NCI-H1092 (cell line): ENCODE measurements at regions not wholly inside any gene's neighbourhood (a gene's known extent, or its start where the extent isn't known, plus 50 kb on each side); places are given as distances from the start of the nearest gene placed in this dataset.

ENCODE experiments used
- DNase-seq: peaks from one replicate; lab custom pipeline; 2025; lab: John Stamatoyannopoulos, UW

GRCh38 chr12:115700896-115701465 is 576.5 kb downstream of the MED13L start:
- no peak for DNase-seq

GRCh38 chr12:115700081-115700480 is 577.4 kb downstream of the MED13L start:
- DNase-seq: no peak

DNA sequence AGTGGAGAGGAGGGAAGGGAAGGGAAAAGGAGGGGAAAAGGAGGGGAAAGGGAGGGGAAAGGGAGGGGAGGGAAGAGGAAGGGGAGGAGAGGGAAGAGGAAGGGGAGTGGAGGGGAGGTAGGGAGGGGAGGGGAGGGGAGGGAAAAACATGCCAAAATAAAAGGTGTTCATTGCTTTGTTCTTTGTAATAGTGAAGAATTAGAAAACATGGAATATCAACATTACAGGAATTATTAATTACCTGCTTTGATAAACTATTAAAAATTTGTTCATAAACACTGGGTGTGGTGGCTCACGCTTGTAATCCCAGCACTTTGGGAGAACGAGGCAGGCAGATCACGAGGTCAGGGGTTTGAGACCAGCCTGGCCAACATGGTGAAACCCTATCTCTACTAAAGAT is 579.2 kb downstream of the MED13L start:
- DNase-seq: no peak

DNA sequence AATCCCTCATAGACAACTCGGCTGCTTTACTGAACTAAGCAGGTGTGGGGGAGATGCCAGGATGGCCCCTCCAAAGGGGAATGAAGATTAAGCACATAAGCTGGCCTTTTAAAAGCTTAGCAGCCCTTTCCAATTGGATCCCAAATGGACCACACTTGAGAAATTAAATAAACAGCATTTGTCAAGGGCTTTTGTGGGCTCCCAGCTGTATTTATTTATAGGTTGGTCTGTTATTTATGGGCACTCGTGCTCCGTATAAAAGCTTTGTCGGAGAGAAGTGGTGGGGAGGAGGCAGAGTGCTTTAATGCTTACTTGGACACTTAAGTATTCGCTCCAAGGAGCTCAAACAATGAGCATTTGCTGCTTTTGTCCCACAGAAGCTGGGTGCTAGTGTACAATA is 580.2 kb downstream of the MED13L start:
- DNase-seq: peak; percentile 84

DNA sequence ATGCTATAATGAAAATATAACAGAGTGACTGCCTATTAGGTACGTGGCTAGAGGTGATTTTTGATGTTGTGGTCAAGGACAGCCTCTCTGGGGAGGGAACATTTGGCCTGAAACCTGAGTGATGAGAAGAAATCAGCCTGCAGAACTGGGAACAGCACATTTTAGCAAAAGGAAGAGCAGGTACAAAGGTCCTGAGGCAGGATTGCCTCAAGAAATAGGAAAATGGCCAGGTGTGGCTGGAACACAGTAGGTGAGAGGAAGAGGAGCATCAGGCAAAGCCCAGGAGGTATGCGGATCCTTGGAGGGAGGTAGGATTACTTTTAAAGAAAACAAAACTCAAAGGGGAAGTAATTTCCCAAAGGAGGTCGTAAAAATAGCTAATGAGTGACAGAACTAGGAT is 582.9 kb downstream of the MED13L start:
- DNase-seq: no peak

DNA sequence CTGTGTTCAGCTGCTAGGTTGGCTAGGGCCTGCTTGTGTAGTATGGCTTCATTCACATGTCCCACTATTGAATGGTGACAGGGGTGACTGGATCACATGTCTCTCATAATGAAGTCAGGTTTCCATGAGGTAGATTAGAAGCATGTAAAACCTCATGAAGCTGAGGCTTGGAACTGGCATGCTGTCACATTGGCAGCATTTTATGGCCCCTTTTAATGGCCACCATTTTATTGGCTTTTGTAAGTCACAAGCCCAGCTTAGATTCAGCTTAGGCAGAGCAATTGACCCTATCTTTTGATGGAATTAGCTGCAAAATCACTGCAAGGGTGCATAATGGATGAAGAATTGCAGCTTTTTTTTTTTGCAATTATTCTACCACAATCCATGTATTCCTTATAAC is 583.5 kb downstream of the MED13L start:
- no peak for DNase-seq

DNA sequence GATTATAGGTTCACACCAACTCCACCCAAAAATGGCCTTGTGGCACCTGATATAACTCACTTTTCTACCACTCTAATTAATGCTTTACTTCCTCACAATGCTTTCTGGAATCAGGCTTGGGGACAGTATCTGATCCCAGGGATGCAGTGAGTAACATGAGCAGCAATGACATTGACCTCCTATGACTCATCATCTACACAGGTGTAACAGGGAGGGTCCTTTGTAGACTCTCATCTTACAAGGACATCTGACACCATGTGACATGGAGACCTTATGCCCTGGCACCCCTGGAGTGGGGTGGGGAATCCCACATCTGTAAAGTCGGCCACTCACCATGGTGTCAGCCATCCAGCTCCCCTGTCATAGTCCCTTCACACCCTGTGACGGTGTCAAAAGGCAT is 586.4 kb downstream of the MED13L start:
- no peak for DNase-seq

DNA sequence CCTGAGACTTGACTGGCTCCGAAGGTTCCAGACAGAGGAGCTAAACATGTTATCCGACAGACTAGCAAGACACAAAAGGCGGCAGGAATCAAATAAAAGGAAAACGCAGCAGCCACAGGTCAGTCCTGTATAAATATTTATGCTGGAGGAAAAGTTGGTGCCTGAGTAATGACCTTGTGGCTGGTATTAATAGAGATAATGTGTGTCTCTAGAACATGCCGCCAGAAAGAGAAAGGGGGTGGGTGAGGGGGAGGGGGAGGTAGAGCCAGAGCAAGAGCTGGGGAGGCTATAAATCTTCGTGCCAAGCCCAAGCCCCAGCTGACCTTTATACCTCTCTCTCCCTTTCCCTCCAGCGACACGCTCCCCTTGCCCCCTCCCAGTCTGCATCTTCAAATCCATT is 590.4 kb downstream of the MED13L start:
- DNase-seq: no peak

DNA sequence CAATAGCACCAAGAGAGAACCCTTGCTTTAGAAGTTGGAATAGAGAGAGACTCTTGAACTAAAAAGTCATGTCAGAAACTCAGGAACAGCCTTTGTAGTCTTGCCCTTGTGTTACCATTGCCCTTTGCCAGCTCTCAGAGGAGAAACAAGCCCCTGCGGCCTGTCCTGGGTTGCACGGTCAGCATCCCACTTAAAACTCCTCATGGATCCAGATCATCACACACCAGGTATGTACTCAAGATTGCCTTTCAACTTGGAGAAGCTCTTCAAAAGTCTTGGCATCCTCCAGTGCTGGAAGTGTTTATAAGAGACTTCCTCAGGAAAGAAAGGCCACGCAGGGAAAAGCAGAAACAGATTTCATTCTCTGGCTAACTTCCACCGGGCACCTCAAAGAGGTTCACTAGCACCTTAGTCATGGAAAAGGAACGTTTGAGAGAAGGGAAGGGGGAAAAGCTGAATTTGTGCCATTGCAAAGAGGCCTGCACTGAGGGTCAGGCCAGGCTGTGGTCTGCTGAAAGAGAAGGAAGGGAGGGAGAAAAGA is 594.2 kb downstream of the MED13L start:
- no peak for DNase-seq

GRCh38 chr12:115680967-115681366 is 596.5 kb downstream of the MED13L start:
- no peak for DNase-seq

- DNase-seq: no peak
Measured at GRCh38 chr12:115672506-115673080, 604.9 kb downstream of the MED13L start.

- no peak for DNase-seq
Measured at GRCh38 chr12:115672086-115672485, 605.4 kb downstream of the MED13L start.

- DNase-seq: no peak
Measured at GRCh38 chr12:115670869-115671268, 606.6 kb downstream of the MED13L start.

DNA sequence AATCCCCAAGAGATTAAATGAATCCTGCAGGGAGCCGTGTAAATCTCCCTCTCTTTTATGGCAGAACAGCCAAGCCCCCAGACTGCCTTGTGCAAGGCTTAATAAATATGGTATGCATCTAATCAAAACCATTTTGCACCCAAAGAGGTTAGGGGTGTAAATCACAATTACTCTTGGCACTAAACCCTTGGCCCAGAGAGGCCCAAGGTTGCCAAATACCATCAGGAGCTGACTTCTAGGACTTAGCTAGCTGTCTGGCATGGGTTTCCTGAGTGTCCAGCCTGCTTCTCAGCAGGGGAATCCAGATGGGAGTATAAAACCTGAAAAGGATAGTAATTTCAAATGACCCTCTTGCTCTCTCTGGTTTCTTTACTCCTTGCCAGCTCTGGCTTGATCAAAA is 610.4 kb downstream of the MED13L start:
- DNase-seq: no peak

- DNase-seq: no peak
Measured at GRCh38 chr12:115666168-115666567, 611.3 kb downstream of the MED13L start.

DNA sequence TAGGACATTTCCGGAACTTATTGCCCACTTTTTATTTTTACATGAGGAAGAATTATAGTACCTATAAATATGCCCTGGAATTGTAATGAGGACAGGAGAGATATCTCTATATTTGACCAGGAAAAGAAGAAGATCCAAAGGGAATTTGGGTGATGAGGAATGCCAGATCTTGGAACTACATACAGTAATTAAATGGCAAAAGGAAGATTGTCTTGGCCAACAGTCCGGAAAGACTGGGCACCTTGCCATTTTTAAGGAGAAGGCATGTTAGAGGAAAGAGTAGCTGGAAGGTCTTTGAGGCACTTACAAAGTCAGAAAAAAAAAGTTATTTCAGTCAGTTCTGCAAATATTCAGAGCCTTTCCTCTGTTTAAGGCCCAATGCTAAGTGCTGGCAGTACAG is 616.4 kb downstream of the MED13L start:
- DNase-seq: no peak

- no peak for DNase-seq
Measured at GRCh38 chr12:115660211-115660805, 617.2 kb downstream of the MED13L start.

GRCh38 chr12:115659422-115659821 is 618.1 kb downstream of the MED13L start:
- DNase-seq: no peak

DNA sequence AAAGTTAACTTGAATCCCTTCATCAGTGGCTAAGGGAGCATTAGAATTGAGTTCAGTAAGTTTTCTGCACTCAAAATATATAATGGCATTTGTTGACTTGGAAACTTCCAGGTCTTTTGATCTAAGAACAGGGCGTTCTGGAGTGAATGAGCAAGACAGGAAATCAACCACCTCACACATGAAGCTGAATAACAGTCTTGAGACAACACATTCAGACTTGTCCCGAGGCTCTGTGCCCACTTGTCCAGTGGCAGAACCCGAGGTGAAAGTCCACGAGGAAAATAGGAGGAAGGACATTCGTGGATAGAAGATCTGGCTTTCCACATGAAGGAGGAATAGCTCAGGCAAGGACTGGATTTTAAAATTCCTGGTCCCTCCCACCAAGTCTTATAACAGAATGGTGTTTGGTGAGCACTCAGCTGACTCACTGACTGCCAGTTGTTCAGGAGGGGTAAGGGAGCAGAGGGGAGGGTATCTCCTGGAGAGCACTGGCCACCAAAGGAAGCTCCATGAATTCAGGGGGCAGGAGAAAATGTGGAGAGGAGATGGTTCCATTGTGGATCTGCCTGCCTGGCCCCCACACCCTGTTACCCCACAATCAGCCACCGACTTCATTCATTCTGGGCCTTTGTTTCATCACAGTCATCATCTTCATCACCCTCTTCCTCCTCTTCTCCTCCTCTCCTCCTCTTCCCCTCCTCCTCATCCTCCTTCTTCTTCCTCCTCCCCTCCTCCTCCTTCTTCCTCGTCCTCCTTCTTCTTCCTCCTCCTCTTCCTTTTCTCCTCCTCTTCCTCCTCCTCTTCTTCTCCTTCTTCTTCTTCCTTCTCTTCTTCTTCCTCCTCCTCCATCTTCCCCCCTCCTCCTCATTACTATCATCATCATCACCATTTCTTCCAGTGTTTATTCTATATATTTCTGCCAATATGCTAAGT is 620.1 kb downstream of the MED13L start:
- DNase-seq: no peak

- no peak for DNase-seq
Measured at GRCh38 chr12:115650026-115650425, 627.5 kb downstream of the MED13L start.

- DNase-seq: no peak
Measured at GRCh38 chr12:115648463-115648862, 629.0 kb downstream of the MED13L start.

GRCh38 chr12:115646210-115646609 is 631.3 kb downstream of the MED13L start:
- no peak for DNase-seq

DNA sequence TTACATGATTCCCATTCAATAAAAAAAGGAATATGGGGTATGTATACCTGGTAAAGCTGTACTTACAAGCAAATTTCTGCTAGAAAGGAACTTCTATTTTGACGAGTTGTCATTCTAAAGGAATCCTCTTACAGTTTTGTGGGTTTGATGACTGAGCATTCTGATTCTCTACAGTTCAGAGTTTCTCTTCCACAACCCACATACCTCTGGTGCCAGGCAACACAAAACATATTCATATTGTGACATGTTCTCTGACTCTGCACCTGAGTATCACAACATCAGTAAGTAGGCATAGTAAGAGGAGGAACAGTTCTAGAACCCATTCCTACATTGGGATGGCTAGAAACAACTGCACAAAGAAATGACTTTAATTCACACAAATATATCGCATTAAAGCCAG is 636.6 kb downstream of the MED13L start:
- DNase-seq: no peak
